ENCODE measurements at regions not wholly inside any gene's neighbourhood (a gene's known extent, or its start where the extent isn't known, plus 50 kb on each side); places are given as distances from the start of the nearest gene placed in this dataset.

GRCh38 chr1:239635276-239635675 is 248.9 kb downstream of the CHRM3 start:
- Mint-ChIP-seq H3K36me3 (no peaks in the 10 kb centered on the region), H3K9me3 (no peaks in the 10 kb centered on the region), H3K4me3 (no peak overlapping the region), H3K27me3 (ENCODE audit: insufficient read depth, low read depth) (peaks cover 2% of the 10 kb centered on the region), H3K4me1 (peaks cover 4% of the 10 kb centered on the region), H3K27ac (no peak overlapping the region)
- H3K79me2 ChIP-seq (ENCODE audit: low read depth) = no peaks in the 10 kb centered on the region
- no peaks in the 10 kb centered on the region for H4K20me1 ChIP-seq (ENCODE audit: low read depth)
- no peaks in the 10 kb centered on the region for H3F3A ChIP-seq (ENCODE audit: low read depth)
- H3K4me2 ChIP-seq = no peak overlapping the region
- no peak overlapping the region for H3K27ac ChIP-seq
- DNase-seq (ENCODE audit: low spot score) = no peak
- H3K4me3 ChIP-seq = no peak overlapping the region
- no peaks in the 10 kb centered on the region for H3K4me1 ChIP-seq
- H3K9me3 ChIP-seq (ENCODE audit: low read depth) = no peaks in the 10 kb centered on the region
- TF ChIP-seq EZH2phosphoT487 (IDR thresholded peaks at IDR 0.05) (no peak), EZH2 (IDR thresholded peaks at IDR 0.05) (no peak), CTCF (IDR thresholded peaks at IDR 0.05) (no peak)
- no peak overlapping the region for H3K9ac ChIP-seq
- no peaks in the 10 kb centered on the region for H3K27me3 ChIP-seq
- H3K36me3 ChIP-seq = no peaks in the 10 kb centered on the region
- H2AFZ ChIP-seq (replicated peaks) = no peak overlapping the region

GRCh38 chr1:239636347-239636746 is 250.0 kb downstream of the CHRM3 start:
- Histone ChIP-seq H3K4me1 (no peaks in the 10 kb centered on the region), H3K4me2 (no peak overlapping the region), H3K9ac (no peak overlapping the region), H3K27ac (no peak overlapping the region), H3K9me3 (ENCODE audit: low read depth) (no peaks in the 10 kb centered on the region), H2AFZ (replicated peaks) (no peak overlapping the region), H3K36me3 (no peaks in the 10 kb centered on the region), H3F3A (ENCODE audit: low read depth) (no peaks in the 10 kb centered on the region), H3K4me3 (no peak overlapping the region), H3K79me2 (ENCODE audit: low read depth) (no peaks in the 10 kb centered on the region), H3K27me3 (no peaks in the 10 kb centered on the region), H4K20me1 (ENCODE audit: low read depth) (no peaks in the 10 kb centered on the region)
- Mint-ChIP-seq H3K27ac (no peak overlapping the region), H3K9me3 (no peaks in the 10 kb centered on the region), H3K4me1 (peaks cover 4% of the 10 kb centered on the region), H3K36me3 (no peaks in the 10 kb centered on the region), H3K4me3 (no peak overlapping the region), H3K27me3 (ENCODE audit: insufficient read depth, low read depth) (no peaks in the 10 kb centered on the region)
- no peak for DNase-seq (ENCODE audit: low spot score)
- no peak for TF ChIP-seq CTCF (IDR thresholded peaks at IDR 0.05)

GRCh38 chr1:239644604-239645003 is 258.2 kb downstream of the CHRM3 start:
- H3K9ac ChIP-seq = no peak overlapping the region
- H3K27ac ChIP-seq = no peak overlapping the region
- H4K20me1 ChIP-seq (ENCODE audit: low read depth) = no peaks in the 10 kb centered on the region
- DNase-seq (ENCODE audit: low spot score) = no peak
- Mint-ChIP-seq H3K27ac (no peak overlapping the region), H3K4me1 (no peaks in the 10 kb centered on the region), H3K4me3 (no peak overlapping the region), H3K36me3 (no peaks in the 10 kb centered on the region), H3K9me3 (peaks cover 7% of the 10 kb centered on the region), H3K27me3 (ENCODE audit: insufficient read depth, low read depth) (no peaks in the 10 kb centered on the region)
- no peaks in the 10 kb centered on the region for H3F3A ChIP-seq (ENCODE audit: low read depth)
- no peaks in the 10 kb centered on the region for H3K9me3 ChIP-seq (ENCODE audit: low read depth)
- no peaks in the 10 kb centered on the region for H3K79me2 ChIP-seq (ENCODE audit: low read depth)
- no peaks in the 10 kb centered on the region for H3K4me1 ChIP-seq
- no peak overlapping the region for H3K4me2 ChIP-seq
- H2AFZ ChIP-seq (replicated peaks) = no peak overlapping the region
- TF ChIP-seq EZH2phosphoT487 (IDR thresholded peaks at IDR 0.05) (no peak), CTCF (IDR thresholded peaks at IDR 0.05) (no peak), EZH2 (IDR thresholded peaks at IDR 0.05) (no peak)
- H3K36me3 ChIP-seq = no peaks in the 10 kb centered on the region
- no peak overlapping the region for H3K4me3 ChIP-seq
- H3K27me3 ChIP-seq = no peaks in the 10 kb centered on the region

GRCh38 chr1:239647045-239647444 is 260.7 kb downstream of the CHRM3 start:
- Mint-ChIP-seq H3K4me1 (peaks cover under 1% of the 10 kb centered on the region), H3K9me3 (peaks cover 7% of the 10 kb centered on the region), H3K36me3 (no peaks in the 10 kb centered on the region), H3K27me3 (ENCODE audit: insufficient read depth, low read depth) (no peaks in the 10 kb centered on the region), H3K4me3 (no peak overlapping the region), H3K27ac (no peak overlapping the region)
- no peak overlapping the region for H3K4me3 ChIP-seq
- TF ChIP-seq EZH2phosphoT487 (IDR thresholded peaks at IDR 0.05) = no peak
- no peak for TF ChIP-seq EZH2 (IDR thresholded peaks at IDR 0.05)
- no peak for TF ChIP-seq CTCF (IDR thresholded peaks at IDR 0.05)
- DNase-seq (ENCODE audit: low spot score) = no peak
- no peaks in the 10 kb centered on the region for H3K79me2 ChIP-seq (ENCODE audit: low read depth)
- H3K9ac ChIP-seq = no peak overlapping the region
- H3K27me3 ChIP-seq = no peaks in the 10 kb centered on the region
- no peaks in the 10 kb centered on the region for H3K4me1 ChIP-seq
- H3K4me2 ChIP-seq = no peak overlapping the region
- no peaks in the 10 kb centered on the region for H3K36me3 ChIP-seq
- H2AFZ ChIP-seq (replicated peaks) = no peak overlapping the region
- H3K9me3 ChIP-seq (ENCODE audit: low read depth) = no peaks in the 10 kb centered on the region
- H3F3A ChIP-seq (ENCODE audit: low read depth) = no peaks in the 10 kb centered on the region
- no peak overlapping the region for H3K27ac ChIP-seq
- H4K20me1 ChIP-seq (ENCODE audit: low read depth) = no peaks in the 10 kb centered on the region
